ENCODE measurements at regions not wholly inside any gene's neighbourhood (a gene's known extent, or its start where the extent isn't known, plus 50 kb on each side); places are given as distances from the start of the nearest gene placed in this dataset.

GRCh38 chr10:123479640-123480039, 186.5 kb upstream of the GPR26 start:
- TF ChIP-seq, protein P1, sequence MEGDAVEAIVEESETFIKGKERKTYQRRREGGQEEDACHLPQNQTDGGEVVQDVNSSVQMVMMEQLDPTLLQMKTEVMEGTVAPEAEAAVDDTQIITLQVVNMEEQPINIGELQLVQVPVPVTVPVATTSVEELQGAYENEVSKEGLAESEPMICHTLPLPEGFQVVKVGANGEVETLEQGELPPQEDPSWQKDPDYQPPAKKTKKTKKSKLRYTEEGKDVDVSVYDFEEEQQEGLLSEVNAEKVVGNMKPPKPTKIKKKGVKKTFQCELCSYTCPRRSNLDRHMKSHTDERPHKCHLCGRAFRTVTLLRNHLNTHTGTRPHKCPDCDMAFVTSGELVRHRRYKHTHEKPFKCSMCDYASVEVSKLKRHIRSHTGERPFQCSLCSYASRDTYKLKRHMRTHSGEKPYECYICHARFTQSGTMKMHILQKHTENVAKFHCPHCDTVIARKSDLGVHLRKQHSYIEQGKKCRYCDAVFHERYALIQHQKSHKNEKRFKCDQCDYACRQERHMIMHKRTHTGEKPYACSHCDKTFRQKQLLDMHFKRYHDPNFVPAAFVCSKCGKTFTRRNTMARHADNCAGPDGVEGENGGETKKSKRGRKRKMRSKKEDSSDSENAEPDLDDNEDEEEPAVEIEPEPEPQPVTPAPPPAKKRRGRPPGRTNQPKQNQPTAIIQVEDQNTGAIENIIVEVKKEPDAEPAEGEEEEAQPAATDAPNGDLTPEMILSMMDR (IDR thresholded peaks at IDR 0.05): no peak
- TF ChIP-seq POLR2AphosphoS5 (IDR thresholded peaks at IDR 0.05): no peak
- TF ChIP-seq EP300 (IDR thresholded peaks at IDR 0.05): no peak

All from stomach (tissue), 4 donors.